ENCODE measurements at regions not wholly inside any gene's neighbourhood (a gene's known extent, or its start where the extent isn't known, plus 50 kb on each side); places are given as distances from the start of the nearest gene placed in this dataset.

GRCh38 chr20:53794529-53795115, 201.0 kb upstream of the ZNF217 start:
- no peak overlapping the region for H2AK5ac ChIP-seq (ENCODE audit: insufficient read length, low read length)
- H3K27ac ChIP-seq (ENCODE audit: insufficient read length, low read depth, low read length), result no peak overlapping the region
- H4K20me1 ChIP-seq (ENCODE audit: control insufficient read depth, insufficient read depth, insufficient read length), result no peaks in the 10 kb centered on the region
- H3K18ac ChIP-seq (ENCODE audit: insufficient read length, low read depth, low read length), result no peak overlapping the region
- Mint-ChIP-seq H3K4me3 (no peak overlapping the region), H3K27me3 (ENCODE audit: low read depth) (no peaks in the 10 kb centered on the region), H3K9me3 (no peaks in the 10 kb centered on the region), H3K36me3 (ENCODE audit: insufficient read depth in 1 of 3, low read depth in 3 of 3) (peaks cover 0 to 5% (median 2%) of the 10 kb centered on the region in 3 experiments; a peak in 4 of 7 replicates), H3K4me1 (peaks cover 19 to 27% of the 10 kb centered on the region in 2 experiments), H3K27ac (no peak overlapping the region; a peak in 2 of 7 replicates)
- no peaks in the 10 kb centered on the region for H3K79me2 ChIP-seq (ENCODE audit: insufficient read depth, low read length)
- no peak for DNase-seq
- H3K4me2 ChIP-seq (ENCODE audit: insufficient read depth, insufficient read length, low read length), result no peak overlapping the region
- H2BK120ac ChIP-seq (ENCODE audit: low read depth, low read length, poor library complexity, severe bottlenecking), result no peak overlapping the region
- H3K4ac ChIP-seq (ENCODE audit: low read depth, low read length), result no peak overlapping the region
- no peak overlapping the region for H3K14ac ChIP-seq (ENCODE audit: insufficient read depth, low read length)
- no peak overlapping the region for H2BK5ac ChIP-seq (ENCODE audit: insufficient read length, low read length)
- H3T11ph ChIP-seq (ENCODE audit: low read length), result no peak overlapping the region
- no peaks in the 10 kb centered on the region for H3K23me2 ChIP-seq (ENCODE audit: insufficient read length, low read depth, low read length, poor library complexity, severe bottlenecking)
- no peak overlapping the region for H3K56ac ChIP-seq (ENCODE audit: insufficient read length, low read depth, low read length)
- H2AFZ ChIP-seq (ENCODE audit: low read length), result no peak overlapping the region
- no peak overlapping the region for H2BK15ac ChIP-seq (ENCODE audit: low read depth, low read length)
- no peak overlapping the region for H4K5ac ChIP-seq (ENCODE audit: insufficient read length, low read depth, low read length)
- no peaks in the 10 kb centered on the region for H3K27me3 ChIP-seq (ENCODE audit: insufficient read depth, low read length)
- H2BK12ac ChIP-seq (ENCODE audit: insufficient read length, low read depth, low read length), result no peak overlapping the region
- no CpG with 5 or more reads among the region's 9 CpGs for WGBS (ENCODE audit: extremely low coverage, insufficient read length, low lambda C conversion rate)
- no peak overlapping the region for H2BK20ac ChIP-seq (ENCODE audit: low read depth, low read length, poor library complexity, severe bottlenecking)
- H3K79me1 ChIP-seq (ENCODE audit: insufficient read depth, low read depth, low read length, poor library complexity, severe bottlenecking), result no peaks in the 10 kb centered on the region
- no peak overlapping the region for H3K9ac ChIP-seq (ENCODE audit: extremely low read depth, insufficient read length, low read length)
- peaks cover 7% of the 10 kb centered on the region; the same call in 1 of the 2 replicates for H3K4me1 ChIP-seq (ENCODE audit: insufficient read depth, low read length)
- no peak overlapping the region for H3K23ac ChIP-seq (ENCODE audit: insufficient read length, low read depth, low read length)
- H4K8ac ChIP-seq (replicated peaks; ENCODE audit: insufficient read length, low read depth, low read length), result no peak overlapping the region
- no peak for TF ChIP-seq CTCF (conservative IDR thresholded peaks at IDR 0.05)
- no peaks in the 10 kb centered on the region for H3K9me3 ChIP-seq (ENCODE audit: control insufficient read depth, low read depth, low read length)
- no peak overlapping the region for H4K91ac ChIP-seq (ENCODE audit: insufficient read length, low read depth, low read length)
